ENCODE measurements at regions not wholly inside any gene's neighbourhood (a gene's known extent, or its start where the extent isn't known, plus 50 kb on each side); places are given as distances from the start of the nearest gene placed in this dataset.

DNA sequence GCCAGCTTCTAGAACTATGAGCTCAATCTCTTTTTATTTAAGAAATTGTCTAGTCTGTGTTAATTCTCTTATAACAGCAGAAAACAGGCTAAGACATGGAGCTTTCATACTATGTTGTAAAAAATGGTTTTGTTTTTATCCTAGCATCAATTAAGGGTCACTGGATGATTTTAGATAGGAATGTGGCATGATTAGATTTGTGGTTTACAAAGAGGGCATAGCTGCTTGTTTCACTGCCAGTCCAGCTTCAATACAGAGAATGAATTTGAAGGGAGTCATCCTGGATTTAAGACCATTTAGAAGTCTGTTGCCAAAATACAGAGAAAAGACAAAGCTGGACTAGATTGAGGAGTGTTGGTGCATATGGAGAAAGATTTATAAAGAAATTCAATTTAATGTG is 532.6 kb upstream of the CCDC54 start:
- TF ChIP-seq POLR2A (IDR thresholded peaks at IDR 0.05) (no peak), CTCF (IDR thresholded peaks at IDR 0.05) (no peak)
